Fibroblast of upper back skin (primary cell): ENCODE measurements at regions not wholly inside any gene's neighbourhood (a gene's known extent, or its start where the extent isn't known, plus 50 kb on each side); places are given as distances from the start of the nearest gene placed in this dataset.
"Not testable (repeated sequence)": the region's sequence is repeated elsewhere in the genome, so short reads cannot be mapped to it uniquely, and the experiment has no call there.

Source experiments
- DNase-seq: peaks from one replicate; pipeline ENCODE4 v3.0.0-alpha.2; 2013

- no peak for DNase-seq
Measured at GRCh38 chr10:25076506-25077177, 60.2 kb downstream of the THNSL1 start.

GRCh38 chr10:25078658-25079431, 62.4 kb downstream of the THNSL1 start:
- DNase-seq = no peak

DNA sequence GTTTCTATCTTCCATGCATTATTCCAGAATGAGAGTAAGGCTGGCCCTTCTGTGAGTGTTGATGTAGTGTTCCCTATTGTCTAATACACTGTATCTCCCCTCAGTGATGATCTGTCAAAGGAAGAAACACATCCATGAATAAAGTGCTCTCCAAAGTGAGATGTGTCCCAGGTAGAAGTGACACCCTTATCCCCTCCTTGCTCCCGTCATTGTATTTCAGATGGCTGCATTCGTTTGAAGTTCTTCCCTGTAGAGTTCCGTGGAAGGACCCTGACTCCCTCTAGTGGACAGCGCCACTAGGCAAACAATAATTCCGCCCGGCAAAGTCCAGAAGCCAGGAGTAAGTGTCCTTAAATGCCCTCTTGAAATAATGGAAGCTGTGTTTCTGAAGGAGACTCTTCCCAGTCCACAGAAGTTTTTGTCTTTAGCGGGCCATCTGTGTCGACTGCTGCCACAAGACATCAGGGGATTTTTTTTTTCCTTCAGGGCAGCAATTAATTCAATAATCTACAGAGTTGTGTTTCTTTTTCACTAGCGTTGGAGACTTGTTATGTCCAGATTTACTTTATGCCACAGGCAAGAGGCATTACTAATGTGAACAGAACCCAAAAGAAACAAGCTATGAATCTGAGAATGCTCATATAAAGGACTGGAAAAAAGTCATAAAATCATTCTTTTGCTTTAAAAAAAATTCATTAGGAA, 64.6 kb downstream of the THNSL1 start:
- DNase-seq = peak; percentile 83

- DNase-seq = no peak
Measured at GRCh38 chr10:25082276-25083204, 66.1 kb downstream of the THNSL1 start.

GRCh38 chr10:25083546-25084111, 67.2 kb downstream of the THNSL1 start:
- DNase-seq = no peak

- no peak for DNase-seq
Measured at GRCh38 chr10:25084447-25084846, 68.0 kb downstream of the THNSL1 start.

GRCh38 chr10:25094590-25094989, 78.2 kb downstream of the THNSL1 start:
- DNase-seq = no peak

- no peak for DNase-seq
Measured at GRCh38 chr10:25097669-25098411, 77.0 kb upstream of the GPR158 start.

GRCh38 chr10:25100141-25100540, 74.7 kb upstream of the GPR158 start:
- DNase-seq = no peak

- DNase-seq = no peak
Measured at GRCh38 chr10:25101461-25102146, 73.2 kb upstream of the GPR158 start.

DNA sequence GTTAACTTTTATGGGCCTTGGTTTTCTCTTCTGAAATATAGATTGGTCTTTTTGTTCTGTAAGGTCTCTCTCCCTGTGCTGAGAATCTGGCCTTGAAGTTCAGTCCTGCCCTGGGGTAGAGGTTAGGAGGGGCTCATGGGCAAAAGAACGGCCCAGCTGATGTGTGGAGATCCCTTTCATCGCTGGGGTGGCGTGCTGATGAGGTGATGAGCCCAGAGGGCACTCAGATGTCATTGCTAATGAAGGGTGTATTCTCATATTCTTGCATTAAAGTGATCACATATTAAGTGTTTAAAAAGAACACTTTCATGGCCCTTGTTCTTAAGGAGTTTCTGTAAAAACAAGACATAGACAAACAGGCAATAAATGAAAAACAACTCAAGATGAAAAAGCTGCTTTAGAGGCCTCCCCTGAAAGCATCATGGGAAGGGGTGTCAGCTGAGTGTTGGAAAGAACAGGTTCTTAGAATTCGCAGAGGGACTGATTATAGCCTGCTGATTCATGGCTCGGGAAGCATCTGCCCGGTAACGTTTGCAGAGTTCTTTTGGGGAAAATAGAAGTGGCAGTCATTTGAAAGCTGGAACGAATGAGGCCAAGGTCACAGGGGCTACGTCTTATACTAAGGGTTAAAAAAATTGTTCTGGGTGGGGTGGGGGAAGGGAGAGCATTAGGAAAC, 72.5 kb upstream of the GPR158 start:
- DNase-seq = no peak

GRCh38 chr10:25103703-25104102, 71.1 kb upstream of the GPR158 start:
- no peak for DNase-seq

- DNase-seq = no peak
Measured at GRCh38 chr10:25104441-25104840, 70.4 kb upstream of the GPR158 start.

DNA sequence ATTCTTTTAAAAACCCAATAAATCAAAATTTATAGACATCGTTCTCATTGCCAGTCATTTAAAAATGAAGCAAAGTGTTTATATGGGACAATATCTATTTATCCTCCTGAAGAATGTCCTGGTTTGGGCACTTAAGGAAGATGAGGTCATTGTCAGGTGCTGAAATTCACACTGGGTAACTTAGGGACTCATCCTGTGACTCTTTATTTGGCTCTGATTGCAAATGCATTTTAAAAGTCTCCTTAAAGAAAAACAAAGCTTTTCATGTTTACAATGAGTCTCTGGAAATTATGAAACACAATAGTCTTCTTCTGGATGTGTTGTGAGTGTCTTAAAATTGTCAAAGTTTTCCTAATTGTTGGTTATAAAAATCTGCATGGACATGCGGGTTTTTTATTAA, 69.5 kb upstream of the GPR158 start:
- DNase-seq = no peak

DNA sequence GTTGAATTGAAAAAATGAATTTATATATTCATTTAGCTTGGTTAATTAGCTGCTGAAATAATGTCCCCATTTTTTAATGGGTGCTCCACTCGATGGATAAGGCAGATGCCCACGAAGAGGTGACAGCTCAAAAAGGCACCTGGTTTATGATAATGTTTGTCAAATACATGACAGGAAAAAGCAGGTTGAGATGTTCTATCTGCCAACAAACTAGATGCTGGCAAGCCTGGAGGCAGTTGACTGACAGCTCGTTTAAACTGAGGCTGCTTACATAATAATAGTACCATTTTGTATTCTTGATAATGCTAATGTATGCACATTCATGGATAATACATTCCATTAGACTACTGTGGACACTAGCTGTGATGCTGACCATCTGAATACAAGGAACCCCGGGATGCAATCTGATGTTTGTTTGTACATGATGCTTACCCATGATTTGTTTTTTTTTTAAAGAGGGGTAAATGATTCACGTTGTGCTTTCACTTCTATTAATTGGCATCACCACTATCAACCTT, 69.0 kb upstream of the GPR158 start:
- no peak for DNase-seq

- no peak for DNase-seq
Measured at GRCh38 chr10:25107756-25108155, 67.0 kb upstream of the GPR158 start.

GRCh38 chr10:25109896-25110295, 64.9 kb upstream of the GPR158 start:
- not testable (repeated sequence) for DNase-seq

DNA sequence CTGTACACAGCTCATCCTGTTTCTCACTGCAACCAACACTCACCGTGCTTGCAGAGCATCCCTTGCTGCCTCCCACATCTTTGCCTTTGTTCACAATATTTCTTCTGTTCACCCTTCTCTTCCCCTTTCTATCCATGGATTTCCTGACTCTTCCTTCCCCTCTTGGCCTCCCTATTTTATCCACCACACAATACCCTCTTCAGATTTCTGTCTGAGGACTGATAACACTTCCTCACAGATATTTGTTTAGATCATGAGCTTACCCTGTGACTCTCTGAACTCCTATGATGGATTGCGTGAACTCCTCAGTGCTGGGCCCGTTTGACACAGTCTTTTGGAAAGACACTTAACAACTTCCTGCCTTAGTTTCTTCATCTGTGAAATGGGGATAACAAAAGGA, 62.8 kb upstream of the GPR158 start:
- DNase-seq = no peak

- peak; percentile 65 for DNase-seq
Measured at GRCh38 chr10:25113191-25114035, 61.4 kb upstream of the GPR158 start.
